Muscle of leg (tissue), 3 donors: ENCODE measurements at regions not wholly inside any gene's neighbourhood (a gene's known extent, or its start where the extent isn't known, plus 50 kb on each side); places are given as distances from the start of the nearest gene placed in this dataset.

Experiments
- DNase-seq: peaks from one replicate; pipeline ENCODE4 v3.0.0; 2013
- H3K27ac ChIP-seq: one replicate; pipeline ENCODE4 v1.5.1; 2013; ENCODE audit warnings: mild to moderate bottlenecking, low read length, control low read depth
- H3K27me3 ChIP-seq: one replicate; pipeline ENCODE4 v1.6.1; 2013; ENCODE audit warnings: low read length; ENCODE audit not compliant: control insufficient read depth, insufficient read depth
- H3K36me3 ChIP-seq: one replicate; pipeline ENCODE4 v1.6.1; 2013; ENCODE audit warnings: low read length; ENCODE audit not compliant: control insufficient read depth, insufficient read depth
- H3K4me1 ChIP-seq: one replicate; pipeline ENCODE4 v1.6.1; 2013; ENCODE audit warnings: low read length; ENCODE audit not compliant: control insufficient read depth, insufficient read depth
- H3K4me3 ChIP-seq: one replicate; pipeline ENCODE4 v1.5.1; 2013; ENCODE audit warnings: low read length, control low read depth
- H3K9me3 ChIP-seq: replicated peaks from 2 replicates; pipeline ENCODE4 v1.6.1; 2013; ENCODE audit warnings: low read depth, low read length; ENCODE audit not compliant: control insufficient read depth
- WGBS: methylation state at CpG from one replicate; pipeline ENCODE4 v1.1.5; 2013; ENCODE audit warnings: missing lambda C conversion rate; ENCODE audit not compliant: insufficient coverage; 5-methylcytosine and 5-hydroxymethylcytosine counted together

GRCh38 chr11:112516755-112517154, 256.1 kb upstream of the PLET1 start:
- WGBS = no CpG with 5 or more reads among the region's 2 CpGs
- Histone ChIP-seq H3K27me3 (peaks cover 4% of the 10 kb centered on the region), H3K4me3 (no peak overlapping the region), H3K4me1 (no peaks in the 10 kb centered on the region), H3K27ac (no peak overlapping the region), H3K36me3 (no peaks in the 10 kb centered on the region), H3K9me3 (no peaks in the 10 kb centered on the region)
- no peak for DNase-seq

GRCh38 chr11:112518371-112518770, 257.7 kb upstream of the PLET1 start:
- Histone ChIP-seq H3K4me1 (no peaks in the 10 kb centered on the region), H3K27me3 (peaks cover 4% of the 10 kb centered on the region), H3K9me3 (no peaks in the 10 kb centered on the region), H3K27ac (no peak overlapping the region), H3K4me3 (no peak overlapping the region), H3K36me3 (no peaks in the 10 kb centered on the region)
- DNase-seq = no peak
- WGBS = no CpG with 5 or more reads among the region's 1 CpG

GRCh38 chr11:112519751-112520150, 259.1 kb upstream of the PLET1 start:
- H3K4me1 ChIP-seq = peaks cover 9% of the 10 kb centered on the region
- 100% methylated on average over 1 of the region's 5 CpGs for WGBS
- H3K27me3 ChIP-seq = no peaks in the 10 kb centered on the region
- H3K4me3 ChIP-seq = no peak overlapping the region
- H3K36me3 ChIP-seq = no peaks in the 10 kb centered on the region
- H3K27ac ChIP-seq = no peak overlapping the region
- no peak for DNase-seq
- H3K9me3 ChIP-seq = no peaks in the 10 kb centered on the region

- no peaks in the 10 kb centered on the region for H3K9me3 ChIP-seq
- H3K4me3 ChIP-seq = no peak overlapping the region
- WGBS = 38% methylated on average over 1 of the region's 2 CpGs
- no peak for DNase-seq
- H3K27ac ChIP-seq = no peak overlapping the region
- H3K27me3 ChIP-seq = no peaks in the 10 kb centered on the region
- peaks cover 16% of the 10 kb centered on the region for H3K4me1 ChIP-seq
- H3K36me3 ChIP-seq = no peaks in the 10 kb centered on the region
These were observed 259.7 kb upstream of the PLET1 start for GRCh38 chr11:112520354-112520753.

- WGBS = no CpG with 5 or more reads among the region's 1 CpG
- Histone ChIP-seq H3K4me3 (no peak overlapping the region), H3K36me3 (no peaks in the 10 kb centered on the region), H3K27ac (no peak overlapping the region), H3K27me3 (peaks cover 3% of the 10 kb centered on the region), H3K9me3 (no peaks in the 10 kb centered on the region), H3K4me1 (peaks cover 25% of the 10 kb centered on the region)
- no peak for DNase-seq
These were observed 261.9 kb upstream of the PLET1 start for GRCh38 chr11:112522536-112522935.

GRCh38 chr11:112523031-112523430, 262.4 kb upstream of the PLET1 start:
- DNase-seq = no peak
- Histone ChIP-seq H3K4me3 (no peak overlapping the region), H3K4me1 (peaks cover 25% of the 10 kb centered on the region), H3K27ac (no peak overlapping the region), H3K27me3 (peaks cover 3% of the 10 kb centered on the region), H3K36me3 (no peaks in the 10 kb centered on the region), H3K9me3 (no peaks in the 10 kb centered on the region)
- WGBS = 14% methylated on average over 1 of the region's 1 CpG

- H3K36me3 ChIP-seq = no peaks in the 10 kb centered on the region
- no peaks in the 10 kb centered on the region for H3K9me3 ChIP-seq
- peak; percentile 70 for DNase-seq
- H3K27ac ChIP-seq = no peak overlapping the region
- 0% methylated on average over 1 of the region's 4 CpGs for WGBS
- H3K4me1 ChIP-seq = peaks cover 25% of the 10 kb centered on the region
- H3K4me3 ChIP-seq = no peak overlapping the region
- peaks cover 3% of the 10 kb centered on the region for H3K27me3 ChIP-seq
These were observed 262.8 kb upstream of the PLET1 start for GRCh38 chr11:112523477-112523876.

GRCh38 chr11:112523951-112524350, 263.3 kb upstream of the PLET1 start:
- Histone ChIP-seq H3K27me3 (peaks cover 3% of the 10 kb centered on the region), H3K36me3 (no peaks in the 10 kb centered on the region), H3K27ac (no peak overlapping the region), H3K4me1 (peaks cover 25% of the 10 kb centered on the region), H3K4me3 (no peak overlapping the region), H3K9me3 (no peaks in the 10 kb centered on the region)
- DNase-seq = no peak
- WGBS = 49% methylated on average over 2 of the region's 2 CpGs

GRCh38 chr11:112524798-112525197, 264.1 kb upstream of the PLET1 start:
- no peak overlapping the region for H3K4me3 ChIP-seq
- DNase-seq = peak; percentile 37
- H3K36me3 ChIP-seq = no peaks in the 10 kb centered on the region
- H3K9me3 ChIP-seq = no peaks in the 10 kb centered on the region
- WGBS = 41% methylated on average over 3 of the region's 4 CpGs
- peaks cover 8% of the 10 kb centered on the region for H3K27me3 ChIP-seq
- H3K4me1 ChIP-seq = peaks cover 25% of the 10 kb centered on the region
- H3K27ac ChIP-seq = no peak overlapping the region

- peak; percentile 68 for DNase-seq
- H3K4me3 ChIP-seq = no peak overlapping the region
- H3K27me3 ChIP-seq = peaks cover 9% of the 10 kb centered on the region
- no peak overlapping the region for H3K27ac ChIP-seq
- no peaks in the 10 kb centered on the region for H3K9me3 ChIP-seq
- peaks cover 25% of the 10 kb centered on the region for H3K4me1 ChIP-seq
- H3K36me3 ChIP-seq = no peaks in the 10 kb centered on the region
- 58% methylated on average over 4 of the region's 5 CpGs for WGBS
These were observed 264.6 kb upstream of the PLET1 start for GRCh38 chr11:112525270-112525669.

- WGBS = 59% methylated on average over 6 of the region's 7 CpGs
- H3K27me3 ChIP-seq = peaks cover 9% of the 10 kb centered on the region
- no peaks in the 10 kb centered on the region for H3K36me3 ChIP-seq
- DNase-seq = no peak
- no peak overlapping the region for H3K27ac ChIP-seq
- no peak overlapping the region for H3K4me3 ChIP-seq
- H3K9me3 ChIP-seq = no peaks in the 10 kb centered on the region
- peaks cover 25% of the 10 kb centered on the region for H3K4me1 ChIP-seq
These were observed 265.4 kb upstream of the PLET1 start for GRCh38 chr11:112525844-112526590.
